SK-N-SH treated with all-trans-retinoic acid at 6 μM for 48 hours (cell line): ENCODE measurements at regions not wholly inside any gene's neighbourhood (a gene's known extent, or its start where the extent isn't known, plus 50 kb on each side); places are given as distances from the start of the nearest gene placed in this dataset.
"Not testable (repeated sequence)": the region's sequence is repeated elsewhere in the genome, so short reads cannot be mapped to it uniquely, and the experiment has no call there.

Experiments used
- BACH2 ChIP-seq: fragments of 250-450 bp; sonication (Bioruptor Pico); IDR thresholded peaks from 2 replicates; pipeline ENCODE4 v1.9.0; 2021; ENCODE audit warnings: mild to moderate bottlenecking, borderline replicate concordance
- CSDC2 ChIP-seq: fragments of 250-450 bp; sonication (Bioruptor Pico); IDR thresholded peaks from 2 replicates; pipeline ENCODE4 v1.5.0; 2020; ENCODE audit warnings: mild to moderate bottlenecking, moderate library complexity
- ESRRG ChIP-seq: fragments of 250-450 bp; sonication (Bioruptor Pico); IDR thresholded peaks from 2 replicates; pipeline ENCODE4 v1.6.1; 2021; ENCODE audit warnings: mild to moderate bottlenecking
- ISL1 ChIP-seq: fragments of 250-450 bp; sonication (Bioruptor Pico); IDR thresholded peaks from 2 replicates; pipeline ENCODE4 v2.1.2; 2022; ENCODE audit warnings: mild to moderate bottlenecking, moderate library complexity
- TCF4 ChIP-seq: fragments of 250-450 bp; sonication (Bioruptor Pico); IDR thresholded peaks from 2 replicates; pipeline ENCODE4 v1.8.0; 2021; ENCODE audit warnings: mild to moderate bottlenecking, moderate library complexity, borderline replicate concordance
- TF ChIP-seq, protein P1 (sequence below): fragments of 250-450 bp; sonication (Bioruptor Pico); IDR thresholded peaks from 2 replicates; pipeline ENCODE4 v1.5.0; 2020; ENCODE audit warnings: mild to moderate bottlenecking, moderate library complexity
- TF ChIP-seq, protein P2 (sequence below): fragments of 250-450 bp; sonication (Bioruptor Pico); IDR thresholded peaks from 2 replicates; pipeline ENCODE4 v1.8.0; 2020; ENCODE audit warnings: mild to moderate bottlenecking, moderate library complexity, borderline replicate concordance

DNA sequence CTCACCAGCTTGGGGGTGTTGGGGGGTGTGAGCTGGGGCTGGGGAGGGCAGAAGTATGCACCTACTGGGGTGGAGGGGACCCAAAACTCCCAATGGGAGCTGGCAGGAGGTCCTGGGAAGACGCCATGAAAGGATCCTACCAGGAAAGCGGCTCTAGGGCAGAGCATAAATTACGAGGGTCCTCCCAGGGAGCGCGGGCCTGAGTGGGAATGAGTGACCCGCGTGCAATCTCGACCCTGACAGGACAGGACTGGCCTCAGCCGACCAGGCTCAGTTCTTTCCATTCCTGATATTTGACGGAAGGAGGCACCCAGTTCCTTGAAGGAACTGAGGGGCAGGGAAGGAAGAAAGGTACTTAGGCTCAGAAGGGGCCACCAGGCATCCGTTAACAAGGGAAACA, 1452.8 kb upstream of the TPTE start:
- TF ChIP-seq, protein P1, sequence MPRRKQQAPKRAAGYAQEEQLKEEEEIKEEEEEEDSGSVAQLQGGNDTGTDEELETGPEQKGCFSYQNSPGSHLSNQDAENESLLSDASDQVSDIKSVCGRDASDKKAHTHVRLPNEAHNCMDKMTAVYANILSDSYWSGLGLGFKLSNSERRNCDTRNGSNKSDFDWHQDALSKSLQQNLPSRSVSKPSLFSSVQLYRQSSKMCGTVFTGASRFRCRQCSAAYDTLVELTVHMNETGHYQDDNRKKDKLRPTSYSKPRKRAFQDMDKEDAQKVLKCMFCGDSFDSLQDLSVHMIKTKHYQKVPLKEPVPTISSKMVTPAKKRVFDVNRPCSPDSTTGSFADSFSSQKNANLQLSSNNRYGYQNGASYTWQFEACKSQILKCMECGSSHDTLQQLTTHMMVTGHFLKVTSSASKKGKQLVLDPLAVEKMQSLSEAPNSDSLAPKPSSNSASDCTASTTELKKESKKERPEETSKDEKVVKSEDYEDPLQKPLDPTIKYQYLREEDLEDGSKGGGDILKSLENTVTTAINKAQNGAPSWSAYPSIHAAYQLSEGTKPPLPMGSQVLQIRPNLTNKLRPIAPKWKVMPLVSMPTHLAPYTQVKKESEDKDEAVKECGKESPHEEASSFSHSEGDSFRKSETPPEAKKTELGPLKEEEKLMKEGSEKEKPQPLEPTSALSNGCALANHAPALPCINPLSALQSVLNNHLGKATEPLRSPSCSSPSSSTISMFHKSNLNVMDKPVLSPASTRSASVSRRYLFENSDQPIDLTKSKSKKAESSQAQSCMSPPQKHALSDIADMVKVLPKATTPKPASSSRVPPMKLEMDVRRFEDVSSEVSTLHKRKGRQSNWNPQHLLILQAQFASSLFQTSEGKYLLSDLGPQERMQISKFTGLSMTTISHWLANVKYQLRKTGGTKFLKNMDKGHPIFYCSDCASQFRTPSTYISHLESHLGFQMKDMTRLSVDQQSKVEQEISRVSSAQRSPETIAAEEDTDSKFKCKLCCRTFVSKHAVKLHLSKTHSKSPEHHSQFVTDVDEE (CRISPR knock-in tag) = not testable (repeated sequence)
- TF ChIP-seq ISL1 (CRISPR knock-in tag); CSDC2; TCF4 (CRISPR knock-in tag); BACH2 (CRISPR knock-in tag); ESRRG (CRISPR knock-in tag): not testable (repeated sequence)
- TF ChIP-seq, protein P2, sequence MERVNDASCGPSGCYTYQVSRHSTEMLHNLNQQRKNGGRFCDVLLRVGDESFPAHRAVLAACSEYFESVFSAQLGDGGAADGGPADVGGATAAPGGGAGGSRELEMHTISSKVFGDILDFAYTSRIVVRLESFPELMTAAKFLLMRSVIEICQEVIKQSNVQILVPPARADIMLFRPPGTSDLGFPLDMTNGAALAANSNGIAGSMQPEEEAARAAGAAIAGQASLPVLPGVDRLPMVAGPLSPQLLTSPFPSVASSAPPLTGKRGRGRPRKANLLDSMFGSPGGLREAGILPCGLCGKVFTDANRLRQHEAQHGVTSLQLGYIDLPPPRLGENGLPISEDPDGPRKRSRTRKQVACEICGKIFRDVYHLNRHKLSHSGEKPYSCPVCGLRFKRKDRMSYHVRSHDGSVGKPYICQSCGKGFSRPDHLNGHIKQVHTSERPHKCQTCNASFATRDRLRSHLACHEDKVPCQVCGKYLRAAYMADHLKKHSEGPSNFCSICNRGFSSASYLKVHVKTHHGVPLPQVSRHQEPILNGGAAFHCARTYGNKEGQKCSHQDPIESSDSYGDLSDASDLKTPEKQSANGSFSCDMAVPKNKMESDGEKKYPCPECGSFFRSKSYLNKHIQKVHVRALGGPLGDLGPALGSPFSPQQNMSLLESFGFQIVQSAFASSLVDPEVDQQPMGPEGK (CRISPR knock-in tag) = not testable (repeated sequence)
